Astrocyte (in vitro differentiated cells and primary cell): ENCODE measurements at regions not wholly inside any gene's neighbourhood (a gene's known extent, or its start where the extent isn't known, plus 50 kb on each side); places are given as distances from the start of the nearest gene placed in this dataset.

Source experiments
- DNase-seq: peaks from one replicate; pipeline ENCODE4 v3.0.0-alpha.2; 2010; ENCODE audit warnings: low read depth
- FAIRE-seq: peaks from 2 replicates; lab custom pipeline; 2011; peaks lifted over from hg19 to GRCh38; lab: Jason Lieb, UNC
- H2AFZ ChIP-seq: 2 replicates; pipeline ENCODE4 v1.6.0; 2012; ENCODE audit warnings: low read depth, low read length, inconsistent platforms
- H3K27ac ChIP-seq: 2 replicates; pipeline ENCODE4 v1.5.1; 2011; ENCODE audit warnings: low read depth, low read length, inconsistent platforms
- H3K27me3 ChIP-seq: 2 replicates; pipeline ENCODE4 v1.6.0; 2011; ENCODE audit warnings: low read length, inconsistent platforms; ENCODE audit not compliant: insufficient read depth
- H3K36me3 ChIP-seq: 2 replicates; pipeline ENCODE4 v1.5.1; 2011; ENCODE audit warnings: low read length, inconsistent platforms; ENCODE audit not compliant: insufficient read depth
- H3K4me1 ChIP-seq: 2 replicates; pipeline ENCODE4 v1.5.1; 2011; ENCODE audit warnings: low read length, inconsistent platforms; ENCODE audit not compliant: insufficient read depth
- H3K4me2 ChIP-seq: 2 replicates; pipeline ENCODE4 v1.6.0; 2012; ENCODE audit warnings: low read length, inconsistent platforms
- H3K4me3 ChIP-seq: 2 replicates; pipeline ENCODE4 v1.5.1; 2011; ENCODE audit warnings: low read depth, mild to moderate bottlenecking, low read length, inconsistent platforms; ENCODE audit not compliant: insufficient read depth
- H3K79me2 ChIP-seq: 2 replicates; pipeline ENCODE4 v1.6.0; 2012; ENCODE audit warnings: mild to moderate bottlenecking, low read length, inconsistent platforms; ENCODE audit not compliant: insufficient read depth
- H3K9ac ChIP-seq: 2 replicates; pipeline ENCODE4 v1.6.0; 2012; ENCODE audit warnings: mild to moderate bottlenecking, low read length, inconsistent platforms
- H3K9me3 ChIP-seq: 2 replicates; pipeline ENCODE4 v1.5.1; 2012; ENCODE audit warnings: low read depth, mild to moderate bottlenecking, low read length, inconsistent platforms; ENCODE audit not compliant: insufficient read depth
- H4K20me1 ChIP-seq: 2 replicates; pipeline ENCODE4 v1.6.0; 2012; ENCODE audit warnings: low read length, inconsistent platforms; ENCODE audit not compliant: insufficient read depth
- H3K27ac Mint-ChIP-seq: one replicate; pipeline ENCODE4 v1.8.0; 2021; ENCODE audit warnings: mild to moderate bottlenecking, mixed read lengths; ENCODE audit not compliant: unreplicated experiment
- H3K27me3 Mint-ChIP-seq: one replicate; pipeline ENCODE4 v1.8.0; 2021; ENCODE audit warnings: low read depth, mixed read lengths; ENCODE audit not compliant: unreplicated experiment
- H3K36me3 Mint-ChIP-seq: one replicate; pipeline ENCODE4 v1.8.0; 2021; ENCODE audit warnings: low read depth, mixed read lengths; ENCODE audit not compliant: unreplicated experiment
- H3K4me1 Mint-ChIP-seq: one replicate; pipeline ENCODE4 v1.8.0; 2021; ENCODE audit warnings: low read depth, mixed read lengths; ENCODE audit not compliant: unreplicated experiment
- H3K4me3 Mint-ChIP-seq: one replicate; pipeline ENCODE4 v1.8.0; 2021; ENCODE audit warnings: mild to moderate bottlenecking, moderate library complexity, mixed read lengths; ENCODE audit not compliant: unreplicated experiment
- H3K9me3 Mint-ChIP-seq: one replicate; pipeline ENCODE4 v1.8.0; 2021; ENCODE audit warnings: mild to moderate bottlenecking, mixed read lengths; ENCODE audit not compliant: unreplicated experiment
- CTCF ChIP-seq: IDR thresholded peaks from 2 replicates; pipeline ENCODE4 v1.5.1; 2011; ENCODE audit warnings: low read depth, mild to moderate bottlenecking, inconsistent platforms, low read length, moderate library complexity; ENCODE audit not compliant: insufficient read depth
- EZH2 ChIP-seq: IDR thresholded peaks from 2 replicates; pipeline ENCODE4 v1.6.1; 2012; ENCODE audit warnings: mild to moderate bottlenecking, low read length, inconsistent platforms; ENCODE audit not compliant: insufficient read depth

DNA sequence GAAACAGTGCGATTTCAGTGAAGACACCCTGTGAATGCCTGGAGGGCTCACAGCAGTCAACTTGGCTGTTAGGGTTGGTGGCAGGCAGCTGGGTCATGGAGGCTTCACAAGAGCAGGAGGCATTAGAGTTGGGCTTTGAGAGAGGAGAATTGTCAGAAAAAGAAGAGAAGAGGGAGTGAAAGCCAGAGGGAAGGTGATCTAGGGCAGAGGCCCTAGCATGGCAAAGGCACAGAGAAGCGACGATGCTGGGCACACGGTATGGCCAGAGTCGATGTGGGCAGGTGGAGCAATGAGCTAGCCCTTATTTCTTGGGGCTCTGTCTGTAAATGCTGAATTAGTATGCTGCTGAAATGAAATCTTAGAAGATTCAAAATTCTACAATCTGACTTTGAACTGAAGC is 52.6 kb upstream of the OLFM4 start:
- no peak overlapping the region for H2AFZ ChIP-seq
- no peak overlapping the region for H3K4me3 Mint-ChIP-seq
- no peak overlapping the region for H3K9ac ChIP-seq
- no peaks in the 10 kb centered on the region for H3K36me3 ChIP-seq
- H3K27ac Mint-ChIP-seq, result no peak overlapping the region
- TF ChIP-seq EZH2 (no peak), CTCF (no peak)
- H3K4me1 ChIP-seq, result no peaks in the 10 kb centered on the region
- no peak overlapping the region for H3K4me2 ChIP-seq
- no peaks in the 10 kb centered on the region for H4K20me1 ChIP-seq
- DNase-seq (no peak), FAIRE-seq (no peak)
- H3K27me3 ChIP-seq, result no peaks in the 10 kb centered on the region
- H3K4me1 Mint-ChIP-seq, result peaks cover 5% of the 10 kb centered on the region
- H3K9me3 ChIP-seq, result no peaks in the 10 kb centered on the region
- no peaks in the 10 kb centered on the region for H3K36me3 Mint-ChIP-seq
- H3K27me3 Mint-ChIP-seq, result peaks cover 23% of the 10 kb centered on the region
- no peak overlapping the region for H3K4me3 ChIP-seq
- no peaks in the 10 kb centered on the region for H3K9me3 Mint-ChIP-seq
- no peaks in the 10 kb centered on the region for H3K79me2 ChIP-seq
- H3K27ac ChIP-seq, result no peak overlapping the region

- Histone ChIP-seq H3K27ac (no peak overlapping the region), H3K4me1 (no peaks in the 10 kb centered on the region), H2AFZ (no peak overlapping the region), H3K36me3 (no peaks in the 10 kb centered on the region), H3K79me2 (no peaks in the 10 kb centered on the region), H3K4me3 (no peak overlapping the region), H3K9me3 (no peaks in the 10 kb centered on the region), H3K4me2 (no peak overlapping the region), H4K20me1 (no peaks in the 10 kb centered on the region), H3K27me3 (no peaks in the 10 kb centered on the region), H3K9ac (no peak overlapping the region)
- Mint-ChIP-seq H3K27me3 (peaks cover 23% of the 10 kb centered on the region), H3K36me3 (no peaks in the 10 kb centered on the region), H3K4me1 (no peaks in the 10 kb centered on the region), H3K9me3 (no peaks in the 10 kb centered on the region), H3K4me3 (no peak overlapping the region), H3K27ac (no peak overlapping the region)
- DNase-seq, result no peak
- TF ChIP-seq EZH2, result no peak
- no peak for TF ChIP-seq CTCF
- no peak for FAIRE-seq
These were observed 53.5 kb upstream of the OLFM4 start for GRCh38 chr13:52975161-52975560.

DNA sequence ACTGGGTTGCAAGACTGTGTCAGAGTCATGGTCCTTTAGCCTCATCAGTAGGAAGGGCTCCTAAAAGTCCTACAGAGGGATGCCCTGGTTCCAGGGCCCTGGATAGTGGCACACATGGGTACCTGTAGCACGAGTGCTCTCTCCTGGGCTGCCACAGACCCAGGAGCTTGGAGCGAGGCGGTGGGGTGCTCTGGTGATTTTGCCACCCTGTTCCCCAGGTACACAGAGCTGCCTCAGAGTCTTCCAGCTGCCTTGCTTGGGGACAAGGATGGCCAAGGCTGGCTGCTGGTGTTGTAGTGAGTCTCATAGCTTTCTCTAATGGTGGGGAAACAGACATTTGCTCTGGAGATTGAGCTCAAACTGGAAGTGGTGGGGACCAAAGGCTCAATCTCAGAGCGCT is 53.9 kb upstream of the OLFM4 start:
- DNase-seq (no peak), FAIRE-seq (no peak)
- no peaks in the 10 kb centered on the region for H3K9me3 Mint-ChIP-seq
- no peaks in the 10 kb centered on the region for H3K36me3 Mint-ChIP-seq
- TF ChIP-seq CTCF, result no peak
- TF ChIP-seq EZH2, result no peak
- Histone ChIP-seq H3K4me2 (no peak overlapping the region), H3K9ac (no peak overlapping the region), H3K27me3 (no peaks in the 10 kb centered on the region), H3K79me2 (no peaks in the 10 kb centered on the region), H4K20me1 (no peaks in the 10 kb centered on the region), H3K9me3 (no peaks in the 10 kb centered on the region), H3K4me1 (no peaks in the 10 kb centered on the region), H2AFZ (no peak overlapping the region), H3K36me3 (no peaks in the 10 kb centered on the region), H3K4me3 (no peak overlapping the region), H3K27ac (no peak overlapping the region)
- H3K4me1 Mint-ChIP-seq, result no peaks in the 10 kb centered on the region
- no peak overlapping the region for H3K4me3 Mint-ChIP-seq
- H3K27me3 Mint-ChIP-seq, result peaks cover 23% of the 10 kb centered on the region
- no peak overlapping the region for H3K27ac Mint-ChIP-seq
